ENCODE measurements at regions not wholly inside any gene's neighbourhood (a gene's known extent, or its start where the extent isn't known, plus 50 kb on each side); places are given as distances from the start of the nearest gene placed in this dataset.

DNA sequence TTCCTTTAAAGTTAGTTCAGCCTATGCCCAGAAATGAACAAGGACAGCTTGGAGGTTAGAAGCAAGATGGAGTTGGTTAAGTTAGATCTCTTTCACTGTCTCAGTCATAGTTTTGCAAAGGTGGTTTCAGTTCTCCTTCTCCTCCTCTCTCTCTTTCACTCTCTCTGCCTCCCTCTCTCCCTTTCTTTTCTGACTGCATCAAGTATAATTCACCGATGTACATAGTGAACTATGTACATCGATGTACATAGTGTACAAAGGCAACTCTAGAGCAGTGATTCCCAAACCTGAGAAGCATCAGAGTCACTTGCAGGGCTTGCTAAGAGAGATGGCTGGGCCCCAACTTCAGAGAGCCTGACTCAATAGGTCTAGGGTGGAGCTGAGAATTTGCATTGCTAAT is 1259.7 kb downstream of the TYW1 start:
- Histone ChIP-seq H3K56ac (replicated peaks; ENCODE audit: insufficient read length, low read depth, low read length) (no peak overlapping the region), H2AFZ (ENCODE audit: low read length) (no peak overlapping the region), H3K18ac (ENCODE audit: extremely low read depth, low read length) (no peak overlapping the region), H3K9ac (replicated peaks in 1 of 4; ENCODE audit: extremely low read depth in 1 of 4, low read depth in 3 of 4, low read length in 3 of 4) (no peak overlapping the region), H2AK5ac (ENCODE audit: low read depth, low read length) (no peak overlapping the region), H3K14ac (ENCODE audit: insufficient read length) (no peak overlapping the region), H3K79me2 (ENCODE audit: control insufficient read depth in 1 of 2, insufficient read depth in 2 of 2, low read length in 2 of 2) (no peaks in the 10 kb centered on the region), H3K79me1 (ENCODE audit: low read depth, low read length) (no peaks in the 10 kb centered on the region), H4K8ac (ENCODE audit: extremely low read depth, insufficient read depth, low read length) (no peak overlapping the region), H3K27ac (ENCODE audit: low read depth, low read length) (no peak overlapping the region), H4K20me1 (replicated peaks in 1 of 2; ENCODE audit: control insufficient read depth in 1 of 2, insufficient read depth in 2 of 2, low read length in 2 of 2) (no peaks in the 10 kb centered on the region), H4K91ac (replicated peaks; ENCODE audit: insufficient read length, low read length) (no peak overlapping the region), H3K36me3 (ENCODE audit: control insufficient read depth in 2 of 4, insufficient read depth in 4 of 4, low read length in 3 of 4) (no peaks in the 10 kb centered on the region), H3K4me3 (ENCODE audit: extremely low read depth in 1 of 4, insufficient read depth in 2 of 4, low read depth in 3 of 4, low read length in 4 of 4) (no peak overlapping the region), H2BK12ac (ENCODE audit: low read depth, low read length) (no peak overlapping the region), H4K5ac (ENCODE audit: insufficient read length, low read depth, low read length) (no peak overlapping the region), H2BK5ac (ENCODE audit: low read depth, low read length) (no peak overlapping the region), H3K4me2 (ENCODE audit: insufficient read depth in 1 of 2, low read depth in 2 of 2, low read length in 2 of 2) (no peak overlapping the region), H3K23me2 (ENCODE audit: low read depth, low read length) (no peaks in the 10 kb centered on the region), H3K4ac (replicated peaks; ENCODE audit: insufficient read length, low read depth, low read length) (no peak overlapping the region), H3K9me3 (ENCODE audit: insufficient read depth in 2 of 2, low read depth in 1 of 2, low read length in 1 of 2) (peaks cover 6 to 8% of the 10 kb centered on the region in 2 experiments; a peak in 2 of 4 replicates), H3K23ac (ENCODE audit: insufficient read length) (no peak overlapping the region), H3K4me1 (replicated peaks in 1 of 4; ENCODE audit: control insufficient read depth in 3 of 4, insufficient read depth in 4 of 4, low read length in 3 of 4) (peaks cover 0 to 7% (median 4%) of the 10 kb centered on the region in 4 experiments; a peak in 3 of 7 replicates), H2BK15ac (ENCODE audit: low read length) (no peak overlapping the region), H2BK120ac (replicated peaks; ENCODE audit: low read depth, low read length) (no peak overlapping the region), H3K27me3 (replicated peaks in 1 of 4; ENCODE audit: control insufficient read depth in 3 of 4, extremely low read depth in 1 of 4, insufficient read depth in 3 of 4, low read length in 3 of 4) (no peaks in the 10 kb centered on the region; a peak in 1 of 7 replicates), H2BK20ac (ENCODE audit: low read length) (no peak overlapping the region)
- FAIRE-seq (no peak), DNase-seq (ENCODE audit: low read depth in 1 of 2, low spot score in 2 of 2) (no peak)
- 90% methylated on average over 2 of the region's 2 CpGs; no CpG with 5 or more reads in 1 of the 2 experiments for WGBS, 2 experiments (ENCODE audit: extremely low coverage in 1 of 2, insufficient coverage in 1 of 2, insufficient read length in 1 of 2, insufficient replicate concordance in 2 of 2, low coverage in 1 of 2, low lambda C conversion rate in 2 of 2, missing lambda C conversion rate in 1 of 2)
- ChIA-PET POLR2A (ENCODE audit: partially characterized antibody) (interaction anchor here (1.0 kb wide), 1 partner anchor 11 kb away, joined by 4 read pairs; no protein-coding TSS in a partner anchor), CTCF (ENCODE audit: partially characterized antibody) (no interaction called here)
- TF ChIP-seq CBX8 (IDR thresholded peaks at IDR 0.05; ENCODE audit: borderline replicate concordance, low read depth, low read length) (no peak), BACH1 (IDR thresholded peaks at IDR 0.05; ENCODE audit: low read length) (no peak), EP300 (IDR thresholded peaks at IDR 0.05; ENCODE audit: borderline replicate concordance in 1 of 2, low read depth in 2 of 2, low read length in 2 of 2) (no peak), EZH2 (IDR thresholded peaks at IDR 0.05; ENCODE audit: low read depth, low read length, severe bottlenecking) (no peak), KDM4A (IDR thresholded peaks at IDR 0.05; ENCODE audit: low read depth, low read length, severe bottlenecking) (no peak), NRF1 (IDR thresholded peaks at IDR 0.05; ENCODE audit: low read depth, low read length) (no peak), SP1 (IDR thresholded peaks at IDR 0.05; ENCODE audit: low read depth, low read length) (no peak), FOSL1 (IDR thresholded peaks at IDR 0.05; ENCODE audit: insufficient read depth, low read depth, low read length) (no peak)

Data from H1 (cell line).